ENCODE measurements at regions not wholly inside any gene's neighbourhood (a gene's known extent, or its start where the extent isn't known, plus 50 kb on each side); places are given as distances from the start of the nearest gene placed in this dataset.
A peak's percentile ranks its signal among the peaks of the same experiment; 100 is the strongest.

GRCh38 chr14:21985081-21985480 lies 311.5 kb upstream of the OR4E1 start:
- no peak overlapping the region for H2AFZ ChIP-seq (ENCODE audit: low read depth, low read length, poor library complexity, severe bottlenecking)
- no peak overlapping the region for H3K4me2 ChIP-seq (ENCODE audit: low read length)
- H3K9ac ChIP-seq (ENCODE audit: low read length): no peak overlapping the region
- H4K20me1 ChIP-seq (ENCODE audit: insufficient read depth): no peaks in the 10 kb centered on the region
- no peak for ATAC-seq
- H3K4me1 ChIP-seq (ENCODE audit: control insufficient read depth in 1 of 2, insufficient read depth in 2 of 2, low read length in 2 of 2): no peaks in the 10 kb centered on the region
- peak; percentile 7 for DNase-seq (ENCODE audit: low read depth, low spot score)
- TF ChIP-seq ELF1 (IDR thresholded peaks at IDR 0.05; ENCODE audit: borderline replicate concordance, low read depth) (no peak), ATF3 (IDR thresholded peaks at IDR 0.05) (no peak), REST (IDR thresholded peaks at IDR 0.05; ENCODE audit: low read depth) (no peak), CTCF (IDR thresholded peaks at IDR 0.05 in 2 of 3, conservative IDR thresholded peaks at IDR 0.05 in 1 of 3; ENCODE audit: borderline replicate concordance in 1 of 3, insufficient read depth in 1 of 3, low read depth in 2 of 3, low read length in 2 of 3) (no peak), RAD21 (IDR thresholded peaks at IDR 0.05; ENCODE audit: low read depth) (no peak), CBX3 (IDR thresholded peaks at IDR 0.05; ENCODE audit: low read depth) (no peak), ZFX (IDR thresholded peaks at IDR 0.05) (no peak), EGR1 (IDR thresholded peaks at IDR 0.05; ENCODE audit: low read depth) (no peak), CEBPB (IDR thresholded peaks at IDR 0.05; ENCODE audit: low read depth) (no peak), MAX (IDR thresholded peaks at IDR 0.05) (no peak), EZH2 (IDR thresholded peaks at IDR 0.05) (no peak), SIN3A (IDR thresholded peaks at IDR 0.05; ENCODE audit: low read depth) (no peak), FOSL1 (IDR thresholded peaks at IDR 0.05; ENCODE audit: low read depth) (no peak), ZBTB33 (IDR thresholded peaks at IDR 0.05; ENCODE audit: extremely low read depth, insufficient replicate concordance, low read length) (no peak), JUND (IDR thresholded peaks at IDR 0.05) (no peak), EZH2phosphoT487 (IDR thresholded peaks at IDR 0.05; ENCODE audit: borderline replicate concordance) (no peak), POLR2A (IDR thresholded peaks at IDR 0.05; ENCODE audit: borderline replicate concordance, extremely low read depth, insufficient read depth, insufficient read length) (no peak), TCF7L2 (IDR thresholded peaks at IDR 0.05; ENCODE audit: borderline replicate concordance, extremely low read depth, insufficient read depth, insufficient read length) (no peak), YY1 (IDR thresholded peaks at IDR 0.05; ENCODE audit: extremely low read depth, insufficient replicate concordance, low read depth, low read length) (no peak), SRF (IDR thresholded peaks at IDR 0.05; ENCODE audit: low read depth) (no peak)
- ChIA-PET POLR2A (no interaction called here), CTCF (no interaction called here), RAD21 (ENCODE audit: low non-redundant PET in 1 of 2, low total read pairs in 2 of 2, uncharacterized antibody in 2 of 2, unreplicated experiment in 2 of 2) (no interaction called here)
- H3K79me2 ChIP-seq (ENCODE audit: insufficient read depth, low read length): no peaks in the 10 kb centered on the region
- no peak overlapping the region for H3K27ac ChIP-seq (ENCODE audit: low read depth, low read length)
- no peaks in the 10 kb centered on the region for H3K36me3 ChIP-seq (ENCODE audit: control insufficient read depth in 1 of 2, insufficient read depth in 2 of 2, low read length in 2 of 2)
- no peaks in the 10 kb centered on the region for H3K9me2 ChIP-seq (ENCODE audit: insufficient read depth)
- peaks cover 21% of the 10 kb centered on the region; the same call in 1 of the 2 replicates for H3K27me3 ChIP-seq (ENCODE audit: insufficient read depth, low read length)
- intact Hi-C loops (cut with micrococcal nuclease): no loop called here
- H3K9me3 ChIP-seq (ENCODE audit: control insufficient read depth in 1 of 2, insufficient read depth in 1 of 2, low read depth in 1 of 2, low read length in 2 of 2): no peaks in the 10 kb centered on the region
- H3K4me3 ChIP-seq (replicated peaks in 1 of 2; ENCODE audit: low read depth in 1 of 2, low read length in 2 of 2): no peak overlapping the region
- no TSS peak for BruUV-seq (replicated peaks)
